Mucosa of gallbladder (tissue), 1 donor: ENCODE measurements at regions not wholly inside any gene's neighbourhood (a gene's known extent, or its start where the extent isn't known, plus 50 kb on each side); places are given as distances from the start of the nearest gene placed in this dataset.

Experiments
- DNase-seq: peaks from one replicate; pipeline ENCODE4 v3.0.0-alpha.2; 2020; ENCODE audit warnings: low spot score
- donor health status: DM: no; HTN: no; CAD: no.

GRCh38 chr17:79680318-79680695 lies 50.4 kb upstream of the ENPP7 start:
- no peak for DNase-seq

- DNase-seq: no peak
Observed at GRCh38 chr17:79679631-79680317, 51.0 kb upstream of the ENPP7 start.

- DNase-seq: no peak
Observed at GRCh38 chr17:79678736-79679255, 51.9 kb upstream of the ENPP7 start.

GRCh38 chr17:79678091-79678735 lies 52.5 kb upstream of the ENPP7 start:
- DNase-seq: no peak

GRCh38 chr17:79677646-79678045 lies 53.1 kb upstream of the ENPP7 start:
- DNase-seq: no peak

GRCh38 chr17:79676796-79677195 lies 53.9 kb upstream of the ENPP7 start:
- DNase-seq: no peak

GRCh38 chr17:79675413-79675725 lies 55.4 kb upstream of the ENPP7 start:
- no peak for DNase-seq

- no peak for DNase-seq
Observed at GRCh38 chr17:79674506-79675412, 56.0 kb upstream of the ENPP7 start.

- DNase-seq: no peak
Observed at GRCh38 chr17:79673517-79673916, 57.2 kb upstream of the ENPP7 start.

- no peak for DNase-seq
Observed at GRCh38 chr17:79672496-79672895, 58.2 kb upstream of the ENPP7 start.

- no peak for DNase-seq
Observed at GRCh38 chr17:79671085-79671694, 59.6 kb upstream of the ENPP7 start.

- DNase-seq: no peak
Observed at GRCh38 chr17:79670537-79671084, 59.8 kb upstream of the RBFOX3 start.

GRCh38 chr17:79669861-79670260 lies 59.0 kb upstream of the RBFOX3 start:
- DNase-seq: no peak

- DNase-seq: no peak
Observed at GRCh38 chr17:79668344-79669250, 57.7 kb upstream of the RBFOX3 start.

GRCh38 chr17:79667746-79668145 lies 56.9 kb upstream of the RBFOX3 start:
- no peak for DNase-seq

GRCh38 chr17:79667121-79667715 lies 56.4 kb upstream of the RBFOX3 start:
- no peak for DNase-seq

- DNase-seq: no peak
Observed at GRCh38 chr17:79666111-79666510, 55.3 kb upstream of the RBFOX3 start.

GRCh38 chr17:79664930-79665737 lies 54.3 kb upstream of the RBFOX3 start:
- peak; percentile 77 for DNase-seq

- DNase-seq: no peak
Observed at GRCh38 chr17:79661292-79662041, 50.6 kb upstream of the RBFOX3 start.
